HG02981 (cell line): ENCODE measurements at regions not wholly inside any gene's neighbourhood (a gene's known extent, or its start where the extent isn't known, plus 50 kb on each side); places are given as distances from the start of the nearest gene placed in this dataset.
"Not testable (repeated sequence)": the region's sequence is repeated elsewhere in the genome, so short reads cannot be mapped to it uniquely, and the experiment has no call there.

Experiments used
- ATAC-seq: cut with Tn5 transposase; IDR thresholded peaks from one replicate; pipeline ENCODE4 v1.9.1; 2021; ENCODE audit warnings: mild to moderate bottlenecking, moderate library complexity; ENCODE audit not compliant: unreplicated experiment

DNA sequence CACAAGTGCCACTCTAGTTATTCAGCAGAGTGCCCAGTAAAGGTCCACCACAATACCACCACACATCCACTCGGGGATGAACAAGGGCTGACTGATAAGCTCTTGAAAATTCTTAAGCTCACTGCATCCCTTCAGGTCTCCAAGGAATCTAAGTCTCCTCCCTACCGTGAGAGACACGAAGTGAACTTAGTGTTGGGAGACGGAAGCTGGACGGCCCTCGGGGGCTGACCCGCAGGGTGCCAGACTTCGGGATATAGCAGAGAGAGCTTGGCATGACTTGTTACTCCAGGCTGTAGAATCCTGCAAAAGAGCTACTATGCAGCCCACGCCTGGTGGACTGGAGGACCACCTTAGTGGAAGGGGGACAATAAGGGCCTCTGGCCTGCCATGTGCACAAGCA is 75.1 kb downstream of the LYZL1 start:
- not testable (repeated sequence) for ATAC-seq

DNA sequence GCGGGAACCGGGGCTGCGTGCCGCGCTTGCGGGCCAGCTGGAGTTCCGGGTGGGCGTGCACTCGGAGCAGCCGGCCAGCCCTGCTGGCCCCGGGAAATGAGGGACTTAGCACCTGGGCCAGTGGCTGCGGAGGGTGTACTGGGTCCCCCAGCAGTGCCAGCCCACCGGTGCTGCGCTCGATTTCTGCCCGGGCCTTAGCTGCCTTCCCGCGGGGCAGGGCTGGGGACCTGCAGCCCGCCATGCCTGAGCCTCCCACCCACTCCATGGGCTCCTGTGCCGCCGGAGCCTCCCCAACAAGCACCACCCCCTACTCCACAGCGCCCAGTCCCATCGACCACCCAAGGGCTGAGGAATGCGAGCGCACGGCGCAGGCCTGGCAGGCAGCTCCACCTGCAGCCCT is 77.3 kb downstream of the LYZL1 start:
- ATAC-seq: not testable (repeated sequence)

DNA sequence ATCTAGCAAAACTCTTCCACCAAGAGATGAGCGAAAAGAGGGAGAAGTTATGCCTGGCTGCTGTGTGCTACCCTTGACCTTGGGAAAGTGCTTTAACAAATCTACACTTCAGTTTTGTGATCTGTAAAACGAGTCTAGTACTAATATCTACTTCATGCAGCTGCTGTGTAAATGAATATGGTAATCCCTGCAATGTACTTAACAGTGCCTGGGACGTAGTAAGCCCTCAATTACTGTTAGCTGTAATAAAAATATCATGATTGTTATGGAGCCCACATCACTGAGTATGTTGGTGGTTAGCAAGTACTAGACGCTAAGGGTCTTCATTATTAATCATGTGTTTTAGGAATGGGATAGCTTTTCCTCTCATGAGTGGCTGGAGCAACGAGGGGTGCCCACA is 80.5 kb downstream of the LYZL1 start:
- ATAC-seq: no peak

DNA sequence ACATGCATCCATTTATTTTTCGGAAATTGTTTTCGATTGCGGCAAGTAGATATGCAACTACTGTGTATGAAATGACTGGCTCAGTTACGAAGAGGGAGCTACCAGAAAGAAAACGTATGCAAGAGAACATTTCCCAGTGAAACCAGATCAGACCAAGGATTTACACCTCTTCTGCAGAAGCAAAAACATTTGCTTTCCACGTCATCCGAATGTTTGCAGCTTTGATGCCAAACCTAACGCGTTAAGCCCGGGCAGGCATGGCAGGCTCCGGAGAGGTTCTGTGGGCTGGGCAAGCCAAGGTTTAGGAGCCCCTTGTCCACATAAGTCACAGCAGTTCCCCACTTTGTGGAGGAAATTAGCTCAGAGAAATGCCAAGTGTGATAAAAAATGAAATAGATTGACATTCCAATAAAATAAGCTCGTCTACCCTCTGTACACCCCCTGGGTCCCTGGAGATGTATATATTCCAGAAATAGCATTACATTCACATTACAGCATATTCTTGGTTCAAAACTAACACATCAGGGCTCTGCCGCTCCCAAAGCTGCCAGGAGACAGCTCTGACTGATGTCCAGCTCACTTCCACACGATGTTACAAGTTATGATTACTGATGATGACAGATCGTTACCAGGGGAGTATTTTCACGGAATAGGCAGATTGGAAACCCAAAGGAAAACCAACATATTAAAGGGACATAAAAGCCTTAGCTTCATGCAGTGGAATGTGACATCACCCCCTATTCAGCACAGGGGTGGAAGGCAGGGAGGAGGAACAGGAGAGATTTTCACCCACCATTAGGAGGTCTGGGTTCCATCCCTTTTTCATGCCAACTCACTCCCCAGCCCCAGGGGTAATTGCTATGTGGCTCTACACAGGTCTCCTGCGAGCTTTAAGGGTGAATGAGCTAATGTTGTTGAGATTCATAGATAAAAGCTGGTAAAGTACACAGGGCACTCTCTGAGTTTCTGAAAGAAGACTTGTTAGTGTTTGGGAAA is 81.5 kb downstream of the LYZL1 start:
- ATAC-seq: no peak

DNA sequence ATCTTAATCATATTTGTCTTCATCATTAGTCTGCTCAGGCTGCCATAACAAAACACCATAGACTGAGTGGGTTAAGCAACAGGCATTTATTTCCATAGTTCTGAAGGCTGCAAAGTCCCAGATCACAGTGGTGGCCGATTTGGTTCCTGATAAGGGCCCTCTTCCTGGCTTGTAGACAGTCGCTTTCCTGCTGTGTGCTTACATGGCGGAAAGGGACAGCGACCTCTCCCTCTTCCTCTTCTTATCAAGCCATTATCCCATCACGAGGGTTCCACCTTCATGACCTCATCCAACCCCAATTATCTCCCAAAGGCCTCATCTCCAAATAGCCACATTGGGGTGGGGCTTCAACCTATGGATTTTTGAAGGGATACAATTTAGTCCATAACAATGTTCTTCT is 84.0 kb downstream of the LYZL1 start:
- no peak for ATAC-seq

DNA sequence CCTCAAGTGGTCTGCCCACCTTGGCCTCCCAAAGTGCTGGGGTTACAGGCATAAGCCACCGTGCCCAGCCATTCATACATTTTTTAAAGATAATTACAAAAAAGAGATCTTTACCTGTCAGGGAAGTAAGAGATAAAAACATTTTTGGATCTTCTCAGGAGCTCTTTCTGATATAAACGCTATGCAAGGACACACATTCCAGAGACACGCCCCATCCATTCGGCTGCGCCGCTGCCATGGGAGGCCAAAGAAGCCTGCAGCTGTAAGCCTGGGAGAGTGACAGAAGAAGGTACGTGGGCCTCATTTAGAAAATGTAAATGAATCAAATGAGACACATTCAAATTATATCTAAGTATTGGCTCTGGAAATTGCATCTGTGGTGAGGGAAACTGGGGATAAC is 85.3 kb downstream of the LYZL1 start:
- ATAC-seq: no peak

DNA sequence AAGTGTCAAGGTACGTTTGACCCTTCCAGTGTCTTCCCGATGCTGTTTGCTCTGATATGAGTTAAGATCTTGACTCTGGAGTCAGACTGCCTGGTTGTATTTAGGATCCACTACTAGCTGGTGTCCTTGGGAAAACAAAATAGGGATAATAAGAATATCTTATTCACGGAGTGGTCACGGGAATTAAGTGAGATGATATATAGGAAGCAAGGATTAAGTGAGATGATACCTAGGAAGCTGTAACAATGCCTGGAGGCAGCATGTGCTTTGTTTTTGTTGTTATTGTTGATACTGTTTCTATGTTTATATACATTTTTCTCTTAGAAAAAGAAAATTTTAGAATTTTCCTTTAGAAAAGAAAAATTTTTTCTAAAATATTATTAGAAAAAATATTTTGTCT is 87.0 kb downstream of the LYZL1 start:
- no peak for ATAC-seq

DNA sequence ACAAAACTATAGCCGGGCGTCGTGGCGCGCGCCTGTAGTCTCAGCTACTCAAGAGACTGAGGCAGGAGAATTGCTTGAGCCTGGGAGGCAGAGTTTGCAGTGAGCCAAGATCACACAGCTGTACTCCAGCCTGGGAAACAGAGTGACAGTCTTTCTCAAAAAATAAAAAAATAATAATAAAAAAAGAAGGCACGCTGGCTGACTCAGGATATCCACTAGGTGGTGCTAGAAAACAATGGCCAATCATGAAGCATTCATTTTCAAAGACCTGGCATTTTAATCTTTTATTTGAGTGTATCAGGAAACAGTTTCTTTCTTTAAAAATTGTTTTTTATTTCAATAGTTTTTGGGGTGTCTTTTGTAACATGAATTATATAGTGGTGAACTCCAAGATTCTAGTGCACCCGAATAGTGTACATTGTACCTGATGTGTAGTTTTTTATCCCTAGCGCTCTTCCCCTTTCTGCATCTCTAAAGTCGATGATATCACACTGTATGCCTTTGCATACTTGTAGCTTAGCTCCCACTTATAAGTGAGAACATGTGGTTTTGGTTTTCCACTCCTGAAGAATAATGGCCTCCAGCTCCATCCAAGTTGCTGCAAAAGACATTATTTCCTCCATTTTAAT is 88.6 kb downstream of the LYZL1 start:
- ATAC-seq: no peak

DNA sequence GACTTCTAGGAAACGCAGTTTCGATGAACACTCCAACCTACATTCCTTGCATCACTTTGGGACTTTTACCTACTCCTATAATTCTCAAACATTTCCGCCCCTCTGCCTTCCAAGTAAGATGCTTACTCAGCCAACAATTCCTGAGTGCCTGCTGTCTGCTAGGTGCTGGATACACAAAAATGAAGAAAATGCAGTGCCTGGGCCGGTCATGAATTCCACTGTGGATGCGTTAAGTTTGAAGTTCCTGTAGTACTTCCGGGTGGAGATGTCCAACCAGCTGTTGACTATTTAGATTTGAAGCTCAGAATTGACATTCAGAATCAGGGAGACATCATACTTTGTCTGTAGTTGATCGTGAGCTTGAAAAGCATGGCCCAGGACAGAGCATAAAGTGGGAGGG is 89.2 kb downstream of the LYZL1 start:
- ATAC-seq: no peak

DNA sequence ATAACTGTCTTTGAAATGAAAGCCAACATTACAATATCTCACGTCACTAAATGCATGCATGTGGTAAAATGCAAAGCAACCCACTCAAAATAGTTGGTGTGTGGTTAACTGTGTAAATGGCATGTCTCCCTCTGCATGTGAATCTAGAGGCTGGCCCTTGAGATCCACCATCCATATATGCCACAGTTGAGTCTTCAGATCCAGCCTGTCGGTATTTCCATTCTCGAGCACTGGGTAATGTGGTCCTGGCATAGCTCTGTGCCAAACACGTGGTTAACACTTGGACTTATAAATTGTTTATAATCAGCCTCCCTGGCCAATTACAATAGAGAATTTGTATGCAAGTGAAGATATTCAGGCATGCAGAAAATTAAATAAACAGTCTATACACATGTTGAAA is 90.3 kb downstream of the LYZL1 start:
- no peak for ATAC-seq

DNA sequence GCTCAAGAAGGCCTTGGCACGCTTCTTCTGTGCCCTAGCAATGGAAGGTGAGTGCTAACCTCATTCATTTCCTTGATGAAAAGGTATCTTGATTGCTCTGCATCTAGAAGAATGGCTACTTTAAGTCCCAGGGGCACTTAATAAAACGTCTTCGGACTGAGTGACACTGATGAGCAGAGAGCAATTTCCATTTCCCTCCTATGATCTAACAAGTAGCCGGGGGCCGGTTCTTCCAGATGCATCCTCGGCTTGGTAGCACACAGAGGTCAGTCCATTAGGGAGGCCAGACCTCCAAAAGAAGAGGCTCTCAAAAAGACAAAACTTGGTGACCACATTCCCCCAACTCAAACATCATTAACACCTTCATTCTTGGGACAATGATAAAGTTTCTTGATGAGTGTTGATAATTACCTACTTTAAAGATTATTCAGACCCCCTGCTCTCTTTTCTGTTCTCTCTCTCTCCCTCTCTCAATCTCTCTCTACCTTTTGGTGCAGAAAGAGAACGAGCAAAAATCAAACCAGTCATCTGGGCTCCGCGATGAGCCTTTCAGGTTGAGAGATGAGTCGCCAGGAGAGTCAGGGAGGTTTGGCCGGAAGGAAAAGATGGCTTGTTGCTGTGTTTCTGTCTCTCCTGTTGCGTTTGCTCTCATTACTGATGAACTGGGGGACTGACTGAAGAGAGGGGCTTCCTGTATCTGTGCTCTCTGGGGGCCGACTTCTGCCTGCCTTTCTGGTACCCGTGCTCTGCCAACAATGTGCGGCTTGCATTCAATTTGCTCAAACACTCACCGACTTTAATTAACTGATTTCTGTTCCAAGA is 91.1 kb downstream of the LYZL1 start:
- not testable (repeated sequence) for ATAC-seq

DNA sequence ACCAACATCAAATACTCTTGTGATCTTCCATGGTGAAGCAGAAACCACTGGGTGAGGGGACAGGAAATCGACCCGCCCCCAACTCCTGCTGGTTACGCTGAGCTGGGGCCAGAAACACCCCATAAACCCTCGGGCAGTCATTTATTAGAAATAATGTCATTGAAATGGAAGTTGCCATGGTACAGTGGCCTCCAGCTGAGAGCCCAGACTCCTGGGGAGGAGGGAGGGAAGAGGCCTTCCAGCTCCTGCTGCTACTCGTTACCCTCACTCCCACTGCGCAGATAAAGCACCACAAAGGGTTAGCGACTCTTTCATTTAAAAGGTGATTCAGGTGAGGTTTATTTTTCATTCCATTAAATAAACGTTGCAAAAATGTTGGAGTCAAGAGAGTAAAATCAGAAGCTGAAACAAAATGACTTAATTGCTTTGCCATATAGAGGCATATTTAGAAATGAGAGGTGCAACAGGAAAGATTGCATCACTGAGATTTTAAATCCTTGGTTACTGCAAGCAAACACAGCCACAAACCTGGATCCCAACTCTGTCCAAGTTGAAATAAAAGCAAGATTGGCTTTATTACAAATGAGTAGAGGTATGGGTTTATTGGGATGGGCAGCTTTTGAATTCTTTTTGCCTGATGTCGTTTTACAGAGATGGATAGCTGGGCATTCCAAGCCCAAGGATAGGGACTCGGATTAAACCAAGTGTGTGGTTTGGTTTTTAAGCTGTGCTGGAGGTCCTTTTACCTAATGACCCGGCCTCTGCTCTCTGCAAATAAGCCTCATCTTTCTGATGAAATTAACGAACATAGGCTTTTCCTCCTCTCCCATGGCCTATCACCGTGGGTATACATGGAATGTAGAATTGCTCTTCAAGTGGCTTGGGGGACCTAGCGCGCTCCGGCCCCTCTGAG is 92.0 kb downstream of the LYZL1 start:
- ATAC-seq: not testable (repeated sequence)

DNA sequence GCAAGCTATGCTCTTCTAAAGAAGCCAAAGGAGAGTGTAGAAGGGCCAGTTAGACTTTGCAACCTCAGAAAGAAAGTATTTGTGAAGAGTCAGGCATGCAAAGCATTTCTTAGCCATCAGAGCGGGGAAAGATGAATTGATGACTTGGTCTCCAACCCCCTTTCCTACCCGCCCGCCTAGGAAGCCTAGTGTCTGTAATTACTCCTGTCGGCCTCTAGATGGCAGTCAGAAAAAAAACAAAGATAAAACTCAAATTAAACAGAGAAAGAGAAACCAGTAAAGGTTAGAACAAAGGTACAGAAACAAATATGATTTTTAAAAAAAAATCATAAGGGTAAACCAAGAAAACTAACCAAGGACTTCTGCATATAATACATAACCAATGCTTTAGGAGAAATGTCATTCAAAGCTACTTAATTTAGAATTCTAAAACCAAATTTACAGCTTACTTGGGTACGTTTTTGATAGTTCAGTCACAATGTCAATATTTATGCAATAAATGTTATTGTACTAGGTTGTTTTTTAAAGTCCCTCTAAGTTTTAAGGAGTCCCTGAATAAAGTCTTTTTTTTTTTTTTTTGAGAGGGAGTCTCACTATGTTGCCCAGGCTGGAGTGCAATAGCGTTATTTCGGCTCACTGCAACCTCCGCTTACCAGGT is 97.6 kb downstream of the LYZL1 start:
- peak; percentile 50 for ATAC-seq

DNA sequence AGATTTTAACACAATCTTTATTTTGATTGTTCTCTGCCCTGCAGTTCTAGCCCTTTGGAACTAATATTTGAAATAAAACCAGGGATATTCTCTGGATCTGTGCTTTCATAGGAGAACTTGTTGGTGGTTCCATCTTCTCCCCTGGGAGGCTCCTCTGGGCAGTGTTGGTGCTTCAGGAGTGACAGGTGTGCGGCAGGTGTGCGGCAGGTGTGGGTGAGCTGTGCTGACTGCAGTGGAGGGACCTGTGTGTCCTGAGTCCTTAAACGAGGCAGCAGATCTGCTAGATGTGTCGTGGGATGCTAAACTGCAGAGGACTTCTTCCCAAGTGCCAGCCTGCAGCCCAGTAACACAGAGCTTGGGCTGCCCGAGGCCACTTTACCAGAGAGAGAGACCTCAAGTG is 98.4 kb downstream of the LYZL1 start:
- ATAC-seq: no peak

DNA sequence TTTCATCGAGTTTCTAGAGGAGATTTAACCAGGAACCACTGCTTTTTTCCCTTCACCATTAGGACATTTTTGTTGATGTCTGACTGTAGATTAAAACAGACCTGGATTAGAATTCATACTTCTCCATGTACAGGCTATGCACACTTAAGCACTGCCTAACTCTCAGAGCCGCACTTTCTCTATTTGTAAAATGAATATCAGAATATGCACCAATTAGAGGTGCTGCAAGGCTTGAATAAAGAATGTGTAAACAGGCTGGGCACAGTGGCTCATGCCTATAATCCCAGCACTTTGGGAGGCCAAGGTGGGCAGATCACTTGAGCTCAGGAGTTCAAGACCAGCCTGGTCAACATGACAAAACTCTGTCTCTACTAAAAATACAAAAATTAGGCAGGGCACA is 99.2 kb downstream of the LYZL1 start:
- not testable (repeated sequence) for ATAC-seq

DNA sequence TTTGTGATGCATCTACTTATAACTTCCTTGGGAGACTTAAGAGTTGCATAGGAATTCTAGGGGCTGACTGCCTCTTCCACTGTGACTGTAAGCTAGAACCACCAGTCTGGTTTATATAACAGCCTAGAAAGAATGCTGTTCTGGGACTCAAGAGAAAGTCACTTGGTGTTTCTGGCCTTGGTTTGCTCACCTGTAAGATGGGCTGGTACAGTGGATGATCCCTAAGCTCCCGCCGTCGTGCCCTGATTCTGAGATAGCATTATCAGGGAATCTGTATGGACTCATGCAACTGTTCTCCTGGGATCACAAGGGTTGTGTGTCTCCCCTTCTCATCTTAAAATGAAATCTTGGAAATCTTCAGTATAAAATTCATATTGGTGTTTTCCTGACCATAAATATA is 100.6 kb downstream of the LYZL1 start:
- ATAC-seq: no peak

DNA sequence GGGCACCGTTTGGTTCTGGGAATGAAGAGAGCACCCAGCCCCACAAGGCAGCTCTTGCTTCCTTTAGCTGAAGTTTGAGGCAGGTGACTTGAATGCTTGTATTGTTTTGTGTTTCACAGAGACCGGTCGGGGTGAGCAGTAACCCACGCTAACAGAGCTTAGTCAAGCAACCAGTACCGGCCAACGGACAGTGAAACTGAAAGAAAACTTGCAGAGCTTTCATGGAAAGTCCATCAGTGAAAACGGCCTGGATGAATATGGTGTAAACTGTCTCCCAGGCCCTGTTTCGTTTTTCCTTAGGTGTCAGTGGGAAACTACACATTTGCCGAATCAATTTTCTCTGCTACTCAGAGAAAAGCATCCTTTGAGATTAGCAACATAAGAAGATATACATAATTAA is 101.1 kb downstream of the LYZL1 start:
- ATAC-seq: no peak

DNA sequence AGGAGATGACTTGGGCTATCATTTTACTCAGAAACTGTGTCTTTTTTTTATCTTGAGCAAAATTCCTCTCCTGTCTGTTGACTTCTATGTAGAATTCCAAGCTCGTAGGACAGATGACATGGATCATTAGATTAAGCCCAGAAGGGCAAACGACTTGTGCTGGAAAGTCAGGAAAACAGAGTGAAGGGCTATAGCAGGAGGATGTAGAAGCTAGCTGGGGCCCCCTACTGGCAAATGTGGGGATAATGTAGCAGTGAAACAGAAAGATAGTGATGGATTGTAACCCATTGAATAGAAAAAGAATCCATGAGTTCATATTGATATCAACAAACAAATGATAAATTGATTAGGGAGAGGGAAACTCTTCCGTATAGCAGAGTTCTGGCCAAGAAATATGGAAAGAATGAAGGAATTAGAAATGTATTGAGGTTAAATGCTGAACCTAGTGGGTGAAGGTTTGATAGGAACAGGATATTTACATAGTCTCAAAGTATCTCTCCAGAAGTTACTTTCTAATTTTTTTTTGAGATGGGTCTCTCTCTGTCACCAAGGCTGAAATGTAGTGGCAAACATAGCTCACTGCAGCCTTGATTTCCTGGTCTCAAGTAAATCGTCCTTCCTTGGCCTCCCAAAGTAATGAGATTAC is 103.6 kb downstream of the LYZL1 start:
- ATAC-seq: peak; percentile 60

DNA sequence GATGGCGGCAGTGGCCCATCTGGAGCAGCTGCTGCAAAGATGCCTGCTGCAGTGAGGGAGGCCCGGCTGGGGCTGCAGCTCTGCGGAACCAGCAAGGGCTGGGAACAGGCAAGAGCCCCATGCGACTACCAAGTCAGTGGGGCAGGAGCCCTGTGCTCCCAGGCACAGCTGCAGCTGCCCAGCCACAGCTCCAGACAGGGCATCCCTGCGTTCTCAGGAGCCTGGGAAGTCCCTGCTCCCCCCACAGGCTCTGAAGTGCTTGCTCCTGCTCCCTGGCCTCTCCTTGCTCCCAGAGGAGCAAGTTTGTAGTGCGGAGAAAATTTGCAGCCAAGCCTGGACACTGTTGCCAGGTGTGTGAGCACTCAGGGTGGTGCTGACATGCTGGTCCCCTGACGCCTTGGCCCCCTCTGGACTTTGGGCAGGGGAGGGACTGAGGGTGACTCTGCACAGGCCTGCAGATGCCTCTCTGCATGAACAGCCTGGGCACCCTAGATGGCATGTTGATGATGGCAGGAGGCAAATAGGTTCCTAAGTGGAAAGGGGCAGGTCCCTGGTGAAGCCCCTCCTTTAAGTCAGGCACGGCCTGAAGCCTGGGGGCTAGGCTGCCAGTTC is 105.6 kb downstream of the LYZL1 start:
- ATAC-seq: no peak
